ENCODE measurements at regions not wholly inside any gene's neighbourhood (a gene's known extent, or its start where the extent isn't known, plus 50 kb on each side); places are given as distances from the start of the nearest gene placed in this dataset.
"Not testable (repeated sequence)": the region's sequence is repeated elsewhere in the genome, so short reads cannot be mapped to it uniquely, and the experiment has no call there.

DNA sequence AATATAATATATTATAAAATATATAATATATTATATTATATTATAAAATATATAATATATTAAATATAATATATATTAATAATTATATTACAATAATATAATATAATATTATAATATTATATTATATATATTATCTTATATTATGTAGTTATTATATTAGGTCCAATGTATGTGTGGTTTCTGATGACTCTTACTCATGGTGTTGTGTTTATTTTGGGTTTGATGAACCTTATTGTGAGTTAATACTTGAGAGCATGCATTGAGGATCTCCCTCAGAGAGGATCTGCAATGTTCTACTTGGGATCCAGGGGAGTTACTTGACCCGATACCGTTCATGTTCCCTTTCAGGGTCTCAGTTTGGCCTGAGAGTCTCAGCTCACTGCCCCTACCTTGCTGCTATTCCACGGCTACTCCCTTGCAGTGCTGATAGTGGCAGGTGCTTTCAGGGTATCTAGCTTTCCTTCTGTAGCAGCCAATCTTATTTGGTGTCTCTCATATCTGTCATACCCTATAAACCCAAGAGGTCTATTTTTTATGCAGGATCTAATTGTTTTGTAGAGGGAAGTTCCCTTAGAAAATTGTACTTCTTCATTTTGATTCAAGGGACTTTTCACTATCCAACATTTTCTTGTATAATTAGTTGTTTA lies 89.1 kb upstream of the ZDHHC17 start:
- DNase-seq (ENCODE audit: insufficient read length, low spot score) (no peak), FAIRE-seq (no peak)
- TF ChIP-seq TAF1 (IDR thresholded peaks at IDR 0.05; ENCODE audit: low read depth, low read length), result no peak
- TF ChIP-seq POU2F2 (IDR thresholded peaks at IDR 0.05; ENCODE audit: low read depth, low read length), result no peak
- TF ChIP-seq POLR2A (IDR thresholded peaks at IDR 0.05; ENCODE audit: low read depth, low read length), result no peak
- TF ChIP-seq PAX5 (IDR thresholded peaks at IDR 0.05; ENCODE audit: insufficient read depth, low read length, severe bottlenecking), result no peak
- no peak for TF ChIP-seq POLR2AphosphoS5 (IDR thresholded peaks at IDR 0.05; ENCODE audit: low read depth, low read length)
- no peak for TF ChIP-seq SPI1 (IDR thresholded peaks at IDR 0.05; ENCODE audit: low read depth, low read length)

DNA sequence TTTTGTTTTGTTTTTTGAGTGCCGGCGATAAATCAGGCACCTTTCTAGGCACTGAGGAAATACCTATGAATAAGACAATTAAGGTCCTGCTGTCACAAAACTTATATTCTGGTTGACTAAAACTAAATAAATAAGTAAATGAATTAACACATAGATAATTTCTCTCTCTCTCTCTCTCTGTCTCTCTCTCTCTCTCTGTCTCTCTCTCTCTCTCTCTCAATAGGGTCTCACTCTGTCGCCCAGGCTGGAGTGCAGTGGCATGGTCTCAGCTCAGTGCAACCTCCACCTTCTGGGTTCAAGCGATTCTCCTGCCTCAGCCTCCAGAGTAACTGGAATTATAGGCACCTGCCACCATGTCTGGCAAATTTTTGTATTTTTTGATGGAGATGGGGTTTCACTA lies 87.7 kb upstream of the ZDHHC17 start:
- not testable (repeated sequence) for DNase-seq (ENCODE audit: insufficient read length, low spot score); FAIRE-seq

DNA sequence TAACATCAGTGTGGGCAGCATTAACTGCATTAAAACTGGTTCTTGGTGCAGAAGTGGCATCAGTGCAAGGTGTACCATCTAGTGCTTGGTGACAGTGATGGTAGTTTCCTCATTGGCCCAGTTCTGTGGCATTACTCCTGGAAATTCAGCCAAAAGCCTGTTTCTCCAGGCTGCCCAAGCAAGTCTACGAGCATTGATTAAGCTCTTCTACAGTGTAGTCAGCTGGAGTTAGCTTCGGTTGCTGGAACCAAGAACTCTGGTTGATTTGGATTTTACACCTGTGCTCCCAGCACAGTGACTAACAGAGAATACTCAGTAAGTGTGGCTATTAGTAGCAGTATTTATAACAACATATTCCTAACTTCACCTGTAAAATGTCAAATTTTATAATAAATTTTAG lies 84.9 kb upstream of the ZDHHC17 start:
- TF ChIP-seq POLR2AphosphoS5 (IDR thresholded peaks at IDR 0.05; ENCODE audit: low read depth, low read length) (no peak), PAX5 (IDR thresholded peaks at IDR 0.05; ENCODE audit: insufficient read depth, low read length, severe bottlenecking) (no peak), TAF1 (IDR thresholded peaks at IDR 0.05; ENCODE audit: low read depth, low read length) (no peak), POU2F2 (IDR thresholded peaks at IDR 0.05; ENCODE audit: low read depth, low read length) (no peak), POLR2A (IDR thresholded peaks at IDR 0.05; ENCODE audit: low read depth, low read length) (no peak), SPI1 (IDR thresholded peaks at IDR 0.05; ENCODE audit: low read depth, low read length) (no peak)
- FAIRE-seq (no peak), DNase-seq (ENCODE audit: insufficient read length, low spot score) (no peak)

DNA sequence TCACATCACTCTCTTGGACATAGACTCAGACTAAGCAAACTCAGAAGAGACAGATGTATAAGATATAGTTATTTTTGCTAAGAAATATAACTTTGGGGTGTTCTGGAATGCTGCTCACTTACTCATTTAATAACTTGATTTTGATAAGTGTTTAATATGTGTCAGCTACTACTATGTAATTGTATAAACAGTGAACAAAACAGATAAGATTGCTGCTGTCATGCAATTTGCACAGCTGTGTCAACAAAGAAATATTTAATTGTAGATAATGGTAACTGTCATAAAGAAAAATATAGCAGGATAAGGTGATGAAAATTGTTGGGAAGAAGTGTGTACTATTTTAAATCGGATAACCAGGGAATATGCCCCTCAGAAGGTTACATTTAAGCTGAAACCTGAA lies 84.1 kb upstream of the ZDHHC17 start:
- FAIRE-seq (no peak), DNase-seq (ENCODE audit: insufficient read length, low spot score) (no peak)
- TF ChIP-seq TAF1 (IDR thresholded peaks at IDR 0.05; ENCODE audit: low read depth, low read length), result no peak
- TF ChIP-seq POLR2AphosphoS5 (IDR thresholded peaks at IDR 0.05; ENCODE audit: low read depth, low read length), result no peak
- no peak for TF ChIP-seq POLR2A (IDR thresholded peaks at IDR 0.05; ENCODE audit: low read depth, low read length)
- no peak for TF ChIP-seq SPI1 (IDR thresholded peaks at IDR 0.05; ENCODE audit: low read depth, low read length)
- no peak for TF ChIP-seq POU2F2 (IDR thresholded peaks at IDR 0.05; ENCODE audit: low read depth, low read length)
- TF ChIP-seq PAX5 (IDR thresholded peaks at IDR 0.05; ENCODE audit: insufficient read depth, low read length, severe bottlenecking), result no peak

DNA sequence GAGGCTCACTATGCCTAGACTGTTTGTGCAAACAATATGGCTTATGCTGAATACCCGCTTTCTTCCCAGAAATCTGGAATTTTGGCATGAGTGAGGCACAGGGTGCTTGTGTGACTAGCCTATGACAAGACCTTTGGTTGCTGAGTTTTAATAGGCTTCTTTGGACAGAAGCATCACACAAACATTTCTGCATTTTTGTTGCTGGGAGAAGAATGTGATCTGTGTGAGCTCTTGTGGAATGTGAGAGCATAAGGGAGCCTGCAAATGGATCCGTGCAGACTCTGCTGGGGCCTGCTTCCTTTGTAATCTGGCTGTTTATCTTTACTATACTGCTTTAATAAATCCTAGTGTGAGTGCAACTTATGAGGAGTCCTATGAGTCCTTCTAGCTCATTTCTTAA lies 83.0 kb upstream of the ZDHHC17 start:
- TF ChIP-seq POU2F2 (IDR thresholded peaks at IDR 0.05; ENCODE audit: low read depth, low read length), result no peak
- TF ChIP-seq POLR2A (IDR thresholded peaks at IDR 0.05; ENCODE audit: low read depth, low read length), result no peak
- no peak for TF ChIP-seq SPI1 (IDR thresholded peaks at IDR 0.05; ENCODE audit: low read depth, low read length)
- TF ChIP-seq PAX5 (IDR thresholded peaks at IDR 0.05; ENCODE audit: insufficient read depth, low read length, severe bottlenecking), result no peak
- no peak for TF ChIP-seq TAF1 (IDR thresholded peaks at IDR 0.05; ENCODE audit: low read depth, low read length)
- no peak for TF ChIP-seq POLR2AphosphoS5 (IDR thresholded peaks at IDR 0.05; ENCODE audit: low read depth, low read length)
- no peak for FAIRE-seq

DNA sequence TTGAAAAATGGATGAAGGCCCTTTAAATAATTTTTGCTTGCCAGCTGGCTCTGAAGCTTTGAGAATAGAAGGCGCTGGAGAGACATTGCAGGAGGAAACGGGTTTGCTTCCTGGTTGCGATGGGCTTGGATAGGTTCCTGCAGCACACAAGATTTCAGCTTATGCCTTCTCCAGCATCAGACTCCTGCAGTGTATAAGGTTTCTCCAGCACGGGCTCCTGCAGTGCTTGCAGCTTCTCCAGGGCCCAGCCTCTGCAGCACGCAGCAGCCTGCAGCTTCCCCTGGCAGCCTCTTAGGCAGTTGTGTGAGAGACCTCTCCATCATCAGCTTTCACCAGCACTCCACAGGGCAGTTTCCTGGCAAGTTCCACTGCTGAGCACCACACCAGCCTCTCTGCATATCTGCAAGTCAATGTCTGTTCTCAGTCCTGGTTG lies 78.7 kb upstream of the ZDHHC17 start:
- DNase-seq (ENCODE audit: insufficient read length, low spot score), result no peak
- no peak for FAIRE-seq
- no peak for TF ChIP-seq POU2F2 (IDR thresholded peaks at IDR 0.05; ENCODE audit: low read depth, low read length)

More for the DNA sequence above, 83.0 kb upstream of the ZDHHC17 start:
- no peak for DNase-seq (ENCODE audit: insufficient read length, low spot score)

DNA sequence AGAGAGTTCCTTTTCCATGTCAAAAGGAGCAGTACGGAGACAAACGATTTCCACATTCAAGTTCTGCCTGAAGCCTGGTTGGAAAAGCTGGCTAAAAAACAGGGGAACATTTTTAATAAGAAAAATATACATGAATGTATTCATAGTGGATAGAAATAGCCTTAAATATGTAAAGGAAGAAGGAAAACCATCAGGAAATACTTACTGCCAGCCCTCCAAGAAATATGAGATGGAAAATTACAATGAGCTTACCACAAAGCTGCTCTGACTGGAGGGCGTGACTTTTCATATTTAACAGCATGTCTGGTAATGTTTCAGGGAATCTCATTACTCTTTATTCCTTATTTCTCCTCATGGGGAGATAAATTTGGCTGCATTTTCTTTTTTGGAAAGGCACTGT lies 75.9 kb upstream of the ZDHHC17 start:
- FAIRE-seq (no peak), DNase-seq (ENCODE audit: insufficient read length, low spot score) (no peak)
- TF ChIP-seq PAX5 (IDR thresholded peaks at IDR 0.05; ENCODE audit: insufficient read depth, low read length, severe bottlenecking) (no peak), TAF1 (IDR thresholded peaks at IDR 0.05; ENCODE audit: low read depth, low read length) (no peak), POLR2A (IDR thresholded peaks at IDR 0.05; ENCODE audit: low read depth, low read length) (no peak), POU2F2 (IDR thresholded peaks at IDR 0.05; ENCODE audit: low read depth, low read length) (no peak), SPI1 (IDR thresholded peaks at IDR 0.05; ENCODE audit: low read depth, low read length) (no peak), POLR2AphosphoS5 (IDR thresholded peaks at IDR 0.05; ENCODE audit: low read depth, low read length) (no peak)

DNA sequence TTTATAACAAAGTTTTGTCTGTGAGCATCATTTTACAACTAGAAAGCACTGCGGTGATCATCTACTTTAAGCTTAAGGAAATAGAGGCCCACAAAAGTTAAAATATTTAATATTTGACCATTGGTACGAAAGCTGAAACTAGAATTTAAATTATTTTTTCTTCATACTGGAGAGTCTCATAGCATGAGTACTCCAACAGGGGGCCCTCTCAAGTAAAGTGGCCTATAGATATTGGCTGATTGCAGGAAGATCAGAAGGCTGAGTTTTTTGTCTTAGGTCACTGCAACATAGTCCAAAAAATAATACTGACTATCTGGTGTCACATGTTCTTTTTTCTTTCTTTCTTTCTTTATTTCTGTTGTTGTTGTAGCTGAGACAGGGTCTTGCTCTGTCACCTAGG lies 75.3 kb upstream of the ZDHHC17 start:
- TF ChIP-seq SPI1 (IDR thresholded peaks at IDR 0.05; ENCODE audit: low read depth, low read length), result no peak
- DNase-seq (ENCODE audit: insufficient read length, low spot score), result no peak
- FAIRE-seq, result no peak

DNA sequence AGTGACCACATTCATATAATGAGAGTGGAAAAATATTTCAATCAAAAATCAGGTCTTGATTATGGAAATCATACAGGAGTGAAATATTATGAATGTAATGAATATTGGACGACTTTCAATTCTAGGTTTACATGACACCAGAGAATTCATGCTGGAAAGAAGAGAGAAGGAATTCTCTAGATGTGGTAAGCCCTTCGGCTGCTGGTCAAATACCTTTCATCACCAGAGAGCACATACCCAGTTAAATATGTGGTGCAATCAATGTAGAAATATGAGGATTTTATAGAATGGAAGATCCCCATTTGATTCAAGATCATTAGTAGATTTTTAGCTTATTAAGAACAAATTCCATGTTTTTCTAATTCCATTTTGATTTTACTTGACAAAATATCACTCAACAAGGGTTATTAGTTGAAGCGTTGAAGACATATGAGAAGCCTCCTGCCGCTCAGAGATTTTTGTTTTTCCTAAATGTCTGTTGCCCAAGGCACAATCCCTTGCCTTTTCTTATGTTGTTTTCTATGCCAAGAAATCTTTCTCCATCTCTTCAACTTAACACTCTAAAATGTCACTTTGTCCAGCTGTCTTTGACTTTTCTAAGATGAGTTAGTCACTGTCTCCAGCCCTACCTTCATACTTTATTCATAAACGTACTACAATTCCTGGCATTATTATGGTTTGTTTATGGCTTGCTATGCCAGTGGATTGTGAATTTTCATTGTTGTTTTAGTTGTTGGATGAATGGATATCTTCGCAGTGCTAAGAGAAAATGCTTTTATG lies 72.8 kb upstream of the ZDHHC17 start:
- FAIRE-seq (no peak), DNase-seq (ENCODE audit: insufficient read length, low spot score) (no peak)
- no peak for TF ChIP-seq POLR2A (IDR thresholded peaks at IDR 0.05; ENCODE audit: low read depth, low read length)
- TF ChIP-seq SPI1 (IDR thresholded peaks at IDR 0.05; ENCODE audit: low read depth, low read length), result no peak
- no peak for TF ChIP-seq TAF1 (IDR thresholded peaks at IDR 0.05; ENCODE audit: low read depth, low read length)
- no peak for TF ChIP-seq POLR2AphosphoS5 (IDR thresholded peaks at IDR 0.05; ENCODE audit: low read depth, low read length)
- no peak for TF ChIP-seq POU2F2 (IDR thresholded peaks at IDR 0.05; ENCODE audit: low read depth, low read length)
- TF ChIP-seq PAX5 (IDR thresholded peaks at IDR 0.05; ENCODE audit: insufficient read depth, low read length, severe bottlenecking), result no peak

DNA sequence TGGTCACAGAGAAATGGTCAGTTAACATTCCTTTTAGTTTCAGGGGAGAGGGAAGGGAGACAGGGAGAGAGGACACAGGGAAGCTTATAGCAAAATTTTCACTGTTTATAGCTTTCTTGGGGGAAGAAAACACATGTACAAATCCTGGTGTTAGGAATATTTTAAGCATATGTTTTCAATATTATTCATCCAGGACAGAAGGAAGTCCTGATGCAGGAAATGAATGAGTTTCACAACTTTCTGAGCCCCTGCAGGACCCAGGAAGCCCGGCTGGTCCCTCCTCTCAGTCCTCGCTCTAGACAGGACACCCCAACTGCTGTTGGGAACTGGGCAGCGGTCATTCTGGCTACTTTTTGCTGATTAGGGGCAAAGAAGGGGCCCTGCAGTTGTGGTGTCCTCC lies 71.1 kb upstream of the ZDHHC17 start:
- TF ChIP-seq SPI1 (IDR thresholded peaks at IDR 0.05; ENCODE audit: low read depth, low read length) (no peak), PAX5 (IDR thresholded peaks at IDR 0.05; ENCODE audit: insufficient read depth, low read length, severe bottlenecking) (no peak), POLR2AphosphoS5 (IDR thresholded peaks at IDR 0.05; ENCODE audit: low read depth, low read length) (no peak), POU2F2 (IDR thresholded peaks at IDR 0.05; ENCODE audit: low read depth, low read length) (no peak), TAF1 (IDR thresholded peaks at IDR 0.05; ENCODE audit: low read depth, low read length) (no peak), POLR2A (IDR thresholded peaks at IDR 0.05; ENCODE audit: low read depth, low read length) (no peak)
- DNase-seq (ENCODE audit: insufficient read length, low spot score) (no peak), FAIRE-seq (no peak)
